ENCODE measurements at regions not wholly inside any gene's neighbourhood (a gene's known extent, or its start where the extent isn't known, plus 50 kb on each side); places are given as distances from the start of the nearest gene placed in this dataset.

- DNase-seq, result no peak
Observed at GRCh38 chr13:109976206-109976997, 190.0 kb upstream of the IRS2 start.

DNA sequence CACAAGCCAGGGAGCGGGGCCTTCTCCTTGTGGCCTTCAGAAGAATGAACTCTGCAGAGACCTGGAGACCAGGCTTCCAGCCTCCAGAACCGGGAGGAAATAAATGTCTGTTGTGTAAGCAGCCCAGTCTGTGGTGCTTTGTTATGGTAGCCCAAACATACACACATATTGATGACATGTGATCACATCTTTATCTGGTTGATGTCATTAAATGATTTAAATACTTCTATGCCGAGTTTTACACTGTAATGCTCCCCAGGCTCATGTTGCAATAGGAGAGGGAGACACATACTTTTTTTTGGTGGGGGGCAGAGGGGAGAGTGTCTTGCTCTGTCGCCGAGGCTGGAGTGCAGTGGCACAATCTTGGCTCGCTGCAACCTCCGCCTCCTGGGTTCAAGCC lies 188.0 kb upstream of the IRS2 start:
- no peak for DNase-seq

DNA sequence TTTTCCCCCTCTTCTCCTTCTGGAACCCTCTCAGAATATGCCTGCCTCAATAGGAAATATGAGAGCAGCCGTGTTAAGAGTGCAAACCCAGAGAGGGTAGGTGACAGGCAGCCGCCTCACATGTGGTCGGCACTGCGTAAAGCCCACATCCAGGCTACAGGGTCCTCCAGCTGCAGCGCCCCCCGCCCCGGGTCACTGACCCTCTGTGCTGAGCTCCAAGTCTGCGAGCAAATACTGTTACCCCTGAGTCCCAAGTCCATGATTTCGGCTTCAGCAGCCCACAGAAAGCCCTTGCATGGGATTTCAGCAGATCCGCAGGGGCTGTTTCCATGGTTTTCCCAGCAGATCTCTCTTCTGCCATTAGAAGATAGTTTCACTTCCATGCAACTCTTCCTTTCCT lies 186.9 kb upstream of the IRS2 start:
- DNase-seq, result no peak

DNA sequence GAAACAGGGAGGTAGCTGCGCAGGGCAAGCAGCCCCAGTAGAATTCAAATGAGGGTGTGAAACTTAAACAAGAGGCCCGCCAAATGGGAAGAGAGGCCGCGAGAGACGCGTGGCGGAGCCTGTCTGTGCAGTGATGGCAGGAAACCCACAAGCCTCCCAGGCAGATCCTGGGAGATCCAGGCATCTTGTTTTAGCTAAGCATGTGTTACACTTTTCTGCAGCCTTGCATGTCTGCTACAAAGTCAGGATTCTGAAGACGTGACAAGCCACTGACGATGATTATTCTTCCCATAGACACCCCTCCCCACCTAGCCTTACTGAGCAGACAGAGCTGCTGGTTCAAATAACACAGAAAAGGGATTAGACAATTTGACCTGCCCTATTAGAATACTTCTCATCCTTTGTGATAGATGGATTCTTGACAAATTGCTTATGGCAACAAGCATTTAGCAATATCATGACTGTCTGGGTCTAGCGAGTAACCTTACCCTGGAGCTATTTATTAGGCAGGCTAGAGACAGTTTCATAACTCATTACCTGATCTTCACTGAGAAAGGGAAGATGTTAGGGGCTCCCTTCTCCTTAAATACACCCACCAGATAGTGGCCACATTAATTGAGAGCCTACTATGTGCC lies 185.2 kb upstream of the IRS2 start:
- no peak for DNase-seq

DNA sequence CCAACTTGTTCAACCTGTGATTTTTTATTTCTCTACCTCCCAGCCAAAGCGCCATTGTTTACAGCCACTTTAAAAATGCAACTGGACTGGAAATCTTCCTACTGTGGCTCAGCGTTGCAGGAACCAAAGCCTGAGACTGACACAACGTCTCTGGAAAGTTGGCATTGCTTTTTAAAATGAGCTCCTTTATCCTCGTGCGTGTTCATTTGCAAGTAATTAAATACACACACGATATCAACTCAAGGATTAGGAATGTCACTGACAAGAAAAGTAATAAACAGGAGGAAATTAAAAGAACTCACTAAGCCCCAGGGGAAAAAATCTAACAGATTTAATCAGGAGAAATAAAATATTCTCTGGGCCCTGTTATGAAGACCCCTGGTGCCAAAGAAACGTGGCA lies 184.6 kb upstream of the IRS2 start:
- no peak for DNase-seq

- DNase-seq, result no peak
Observed at GRCh38 chr13:109968876-109969577, 182.6 kb upstream of the IRS2 start.

- DNase-seq, result no peak
Observed at GRCh38 chr13:109963960-109964563, 177.7 kb upstream of the IRS2 start.

- no peak for DNase-seq
Observed at GRCh38 chr13:109963384-109963783, 177.0 kb upstream of the IRS2 start.

GRCh38 chr13:109959903-109960302 lies 173.5 kb upstream of the IRS2 start:
- no peak for DNase-seq

DNA sequence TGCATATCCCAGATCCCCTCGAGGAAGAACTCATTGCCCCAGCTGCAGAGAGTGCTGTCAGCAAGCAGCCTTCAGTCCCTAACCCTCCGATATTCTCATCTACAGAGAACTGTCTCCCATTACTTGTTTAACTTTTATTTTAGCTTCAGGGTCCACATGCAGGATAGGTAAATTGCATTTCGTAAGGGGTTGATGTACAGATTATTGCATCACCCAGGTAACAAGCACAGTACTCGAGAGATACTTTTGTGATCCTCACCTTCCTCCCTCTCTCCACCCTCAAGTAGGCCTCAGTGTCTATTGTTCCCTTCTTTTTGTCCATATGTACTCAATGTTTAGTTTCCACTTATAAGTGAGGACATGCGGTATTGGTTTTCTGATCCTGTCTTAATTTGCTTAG lies 171.5 kb upstream of the IRS2 start:
- DNase-seq, result no peak

GRCh38 chr13:109955598-109955997 lies 169.2 kb upstream of the IRS2 start:
- no peak for DNase-seq

GRCh38 chr13:109954441-109954840 lies 168.1 kb upstream of the IRS2 start:
- no peak for DNase-seq

DNA sequence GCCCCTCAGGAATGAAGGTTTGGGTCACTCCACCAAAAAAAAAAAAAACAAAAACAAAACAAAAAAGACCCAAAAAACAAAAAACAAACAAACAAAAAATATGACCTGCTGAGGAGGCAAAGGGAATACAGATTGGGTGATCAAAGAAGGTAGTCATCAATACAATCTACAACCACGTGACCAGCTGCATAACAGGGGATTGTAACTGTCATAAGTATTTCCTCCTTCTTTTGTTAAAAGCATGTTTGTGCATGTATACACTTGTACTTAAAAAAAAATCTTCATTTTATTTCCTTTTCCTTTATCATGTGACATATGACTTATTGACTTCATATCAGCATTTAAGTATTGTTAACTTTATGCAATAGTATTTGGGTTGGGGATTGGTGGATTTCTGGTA lies 165.1 kb upstream of the IRS2 start:
- no peak for DNase-seq

- DNase-seq, result no peak
Observed at GRCh38 chr13:109949397-109949796, 163.0 kb upstream of the IRS2 start.

GRCh38 chr13:109947006-109947405 lies 160.6 kb upstream of the IRS2 start:
- DNase-seq, result no peak

- no peak for DNase-seq
Observed at GRCh38 chr13:109945206-109945960, 159.0 kb upstream of the IRS2 start.

GRCh38 chr13:109941951-109942350 lies 155.6 kb upstream of the IRS2 start:
- DNase-seq, result no peak

DNA sequence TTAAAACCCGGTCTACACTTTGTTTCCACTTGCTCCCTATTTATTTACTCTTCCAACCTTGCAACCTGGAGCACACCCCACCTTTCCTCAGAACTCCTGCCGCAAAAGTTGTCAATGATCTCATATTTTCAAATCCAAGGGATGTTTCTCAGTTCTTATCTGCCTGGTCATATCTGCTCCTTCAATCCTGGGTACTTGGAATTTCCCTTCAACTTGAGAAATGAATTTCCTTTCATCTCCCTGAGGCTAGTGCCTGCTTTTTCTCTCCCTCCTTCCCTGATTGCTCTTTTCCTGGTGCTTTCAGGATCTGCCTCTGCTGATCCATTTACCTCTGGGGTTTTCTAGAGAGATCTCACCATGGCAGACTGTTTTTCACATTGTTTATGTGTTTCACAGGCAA lies 154.8 kb upstream of the IRS2 start:
- DNase-seq, result no peak

DNA sequence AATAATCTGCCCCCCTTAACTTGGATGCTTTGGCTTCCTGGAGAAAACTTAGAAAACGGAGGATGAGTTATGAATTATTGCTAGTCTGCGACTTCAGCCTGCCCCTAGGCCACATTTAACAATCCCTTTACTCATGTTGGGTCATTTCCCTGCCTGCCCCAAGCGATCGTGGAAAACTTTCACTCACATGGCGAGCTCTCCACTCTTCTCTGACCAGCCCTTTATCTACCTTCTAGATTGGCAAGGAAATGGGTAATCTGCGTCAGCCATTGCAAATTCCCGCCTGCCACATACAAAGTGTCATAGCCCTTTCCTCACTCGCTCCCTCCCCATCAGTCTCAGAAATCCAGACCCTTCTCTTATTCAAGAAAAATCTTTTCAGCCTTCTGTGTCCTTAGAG lies 154.3 kb upstream of the IRS2 start:
- DNase-seq, result no peak

GRCh38 chr13:109939838-109940237 lies 153.5 kb upstream of the IRS2 start:
- DNase-seq, result no peak

GRCh38 chr13:109939180-109939579 lies 152.8 kb upstream of the IRS2 start:
- DNase-seq, result no peak

DNA sequence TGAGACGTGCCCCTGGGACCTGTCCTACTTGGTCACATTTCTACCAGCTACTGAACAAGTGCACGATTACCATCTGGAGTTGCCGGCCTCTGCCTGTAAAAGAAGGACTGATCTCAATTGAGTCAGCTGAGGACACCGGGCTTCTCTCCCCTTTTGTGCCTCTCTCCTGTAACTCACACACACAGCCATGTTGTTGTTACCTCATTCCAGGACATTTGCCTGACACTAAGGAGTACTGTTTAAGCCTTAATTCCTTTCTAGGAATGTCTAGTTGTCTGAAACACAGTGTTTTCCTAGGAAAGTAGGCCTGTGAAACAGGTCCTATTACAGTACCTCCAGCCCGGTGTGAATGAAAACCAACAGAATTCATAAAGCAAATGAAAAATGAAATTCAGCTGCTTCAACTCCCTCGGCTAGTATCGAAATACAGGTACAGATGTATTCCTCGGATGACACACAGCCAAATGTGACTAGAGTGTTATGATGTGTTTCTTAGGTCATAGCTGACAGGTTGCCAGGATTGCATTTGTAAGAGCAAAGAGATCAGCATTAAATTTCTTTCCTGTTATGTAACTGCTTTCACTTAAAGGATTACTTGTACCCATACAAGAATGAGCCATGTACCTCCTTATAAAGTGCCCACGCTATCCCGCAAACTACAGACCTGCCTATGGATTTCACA lies 152.0 kb upstream of the IRS2 start:
- no peak for DNase-seq
